ENCODE measurements at regions not wholly inside any gene's neighbourhood (a gene's known extent, or its start where the extent isn't known, plus 50 kb on each side); places are given as distances from the start of the nearest gene placed in this dataset.
"Not testable (repeated sequence)": the region's sequence is repeated elsewhere in the genome, so short reads cannot be mapped to it uniquely, and the experiment has no call there.

- H3K4me3 Mint-ChIP-seq, H3K4me1 Mint-ChIP-seq, POLR2A ChIA-PET, H3K9me3 Mint-ChIP-seq, H3K27me3 Mint-ChIP-seq, ATAC-seq: not testable (repeated sequence)
- peaks cover 0 to 51% (median 26%) of the 10 kb centered on the region in 3 donors for H3K36me3 Mint-ChIP-seq
- peak in 2 of 10 donors; percentile 7 to 59 for DNase-seq
- H3K27ac Mint-ChIP-seq: peak overlapping the region in 1 of 10 donors; percentile 9
Measured at GRCh38 chr5:34180225-34180624, 137.2 kb upstream of the C1QTNF3 start.

GRCh38 chr5:34180940-34181614 is 138.1 kb upstream of the C1QTNF3 start:
- H3K9me3 Mint-ChIP-seq, ATAC-seq, H3K27me3 Mint-ChIP-seq, H3K27ac Mint-ChIP-seq, H3K4me1 Mint-ChIP-seq, H3K4me3 Mint-ChIP-seq, POLR2A ChIA-PET: not testable (repeated sequence)
- peaks cover 0 to 46% (median 19%) of the 10 kb centered on the region in 3 donors for H3K36me3 Mint-ChIP-seq
- peak in 2 of 10 donors; percentile 13 to 73 for DNase-seq

DNA sequence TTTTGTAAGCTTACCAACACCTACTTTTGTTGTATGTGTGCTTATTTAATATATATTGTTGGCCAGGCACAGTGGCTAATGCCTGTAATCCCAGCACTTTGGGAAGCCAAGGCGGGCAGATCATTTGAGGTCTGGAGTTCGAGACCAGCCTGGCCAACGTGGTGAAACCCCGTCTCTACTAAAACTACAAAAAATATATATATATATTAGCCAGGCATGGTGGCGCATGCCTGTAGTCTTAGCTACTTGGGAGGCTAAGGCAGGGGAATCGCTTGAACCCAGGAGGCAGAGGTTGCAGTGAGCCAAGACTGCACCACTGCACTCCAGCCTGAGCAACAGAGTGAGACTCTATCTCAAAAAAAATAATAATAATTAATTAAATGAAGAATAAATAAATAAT is 142.0 kb upstream of the C1QTNF3 start:
- peaks cover 4 to 41% (median 14%) of the 10 kb centered on the region in 3 donors for H3K36me3 Mint-ChIP-seq
- H3K27me3 Mint-ChIP-seq, ATAC-seq, H3K4me3 Mint-ChIP-seq, H3K9me3 Mint-ChIP-seq, POLR2A ChIA-PET, H3K27ac Mint-ChIP-seq: not testable (repeated sequence)
- H3K4me1 Mint-ChIP-seq: peaks cover 0 to 12% (median 6%) of the 10 kb centered on the region in 4 donors
- peak in 1 of 10 donors; percentile 4 for DNase-seq

GRCh38 chr5:34185572-34185971 is 142.6 kb upstream of the C1QTNF3 start:
- Mint-ChIP-seq H3K27ac (peak overlapping the region in 4 of 10 donors; percentile 0 to 11 (median 2)), H3K4me1 (peaks cover 0 to 13% (median 5%) of the 10 kb centered on the region in 4 donors), H3K36me3 (peaks cover 4 to 40% (median 13%) of the 10 kb centered on the region in 3 donors)
- H3K4me3 Mint-ChIP-seq, H3K27me3 Mint-ChIP-seq, ATAC-seq, POLR2A ChIA-PET, H3K9me3 Mint-ChIP-seq: not testable (repeated sequence)
- peak in 2 of 10 donors; percentile 12 to 15 for DNase-seq

DNA sequence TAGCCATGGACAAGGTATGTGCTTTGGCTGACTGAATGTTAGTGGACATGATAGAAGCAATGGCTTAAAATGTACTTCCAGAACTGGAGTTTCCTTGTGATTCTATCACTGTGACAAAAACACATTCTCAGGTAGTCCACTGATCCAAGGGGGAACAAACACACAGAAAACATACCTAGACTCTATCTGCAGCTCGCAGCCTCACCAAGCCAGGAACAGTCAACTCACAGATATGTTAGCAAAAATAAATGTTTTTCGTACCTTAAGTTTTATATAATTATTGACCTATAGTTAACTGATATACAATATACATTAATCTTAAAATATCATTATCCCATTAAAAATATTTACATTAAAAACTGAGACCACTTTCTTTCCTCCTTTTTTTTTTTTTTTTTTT is 143.1 kb upstream of the C1QTNF3 start:
- Mint-ChIP-seq H3K4me1 (peaks cover 0 to 15% (median 5%) of the 10 kb centered on the region in 4 donors), H3K27ac (peak overlapping the region in 1 of 10 donors; percentile 67), H3K36me3 (peaks cover 4 to 40% (median 16%) of the 10 kb centered on the region in 3 donors)
- peak in 1 of 10 donors; percentile 57 for DNase-seq
- ATAC-seq, POLR2A ChIA-PET, H3K9me3 Mint-ChIP-seq, H3K4me3 Mint-ChIP-seq, H3K27me3 Mint-ChIP-seq: not testable (repeated sequence)

DNA sequence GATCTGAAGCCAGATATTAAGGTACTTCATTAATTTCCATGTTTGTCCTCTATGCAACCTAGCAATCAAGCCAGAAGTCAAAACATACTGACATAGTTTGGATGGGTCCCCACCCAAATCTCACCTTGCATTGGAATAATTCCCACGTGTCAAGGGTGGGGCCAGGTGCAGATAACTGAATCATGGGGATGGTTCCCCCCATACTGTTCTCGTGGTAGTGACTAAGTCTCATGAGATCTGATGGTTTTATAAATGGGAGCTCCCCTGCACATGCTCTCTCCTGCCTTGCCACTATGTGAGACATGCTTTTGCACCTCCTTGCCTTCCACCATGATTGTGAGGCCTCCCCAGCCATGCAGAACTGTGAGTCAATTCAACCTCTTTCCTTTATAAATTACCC is 143.9 kb upstream of the C1QTNF3 start:
- ATAC-seq, H3K4me3 Mint-ChIP-seq, H3K9me3 Mint-ChIP-seq, H3K27me3 Mint-ChIP-seq, POLR2A ChIA-PET: not testable (repeated sequence)
- peak in 1 of 10 donors; percentile 66 for DNase-seq
- H3K4me1 Mint-ChIP-seq: peaks cover 0 to 21% (median 9%) of the 10 kb centered on the region in 4 donors
- peaks cover 4 to 44% (median 23%) of the 10 kb centered on the region in 3 donors for H3K36me3 Mint-ChIP-seq
- peak overlapping the region in 2 of 10 donors; percentile 45 to 49 for H3K27ac Mint-ChIP-seq

GRCh38 chr5:34187441-34187840 is 144.4 kb upstream of the C1QTNF3 start:
- H3K4me3 Mint-ChIP-seq, H3K9me3 Mint-ChIP-seq, H3K27me3 Mint-ChIP-seq, POLR2A ChIA-PET, DNase-seq, ATAC-seq: not testable (repeated sequence)
- Mint-ChIP-seq H3K27ac (peak overlapping the region in 1 of 10 donors; percentile 49), H3K36me3 (peaks cover 4 to 45% (median 26%) of the 10 kb centered on the region in 3 donors), H3K4me1 (peaks cover 0 to 27% (median 10%) of the 10 kb centered on the region in 4 donors)

DNA sequence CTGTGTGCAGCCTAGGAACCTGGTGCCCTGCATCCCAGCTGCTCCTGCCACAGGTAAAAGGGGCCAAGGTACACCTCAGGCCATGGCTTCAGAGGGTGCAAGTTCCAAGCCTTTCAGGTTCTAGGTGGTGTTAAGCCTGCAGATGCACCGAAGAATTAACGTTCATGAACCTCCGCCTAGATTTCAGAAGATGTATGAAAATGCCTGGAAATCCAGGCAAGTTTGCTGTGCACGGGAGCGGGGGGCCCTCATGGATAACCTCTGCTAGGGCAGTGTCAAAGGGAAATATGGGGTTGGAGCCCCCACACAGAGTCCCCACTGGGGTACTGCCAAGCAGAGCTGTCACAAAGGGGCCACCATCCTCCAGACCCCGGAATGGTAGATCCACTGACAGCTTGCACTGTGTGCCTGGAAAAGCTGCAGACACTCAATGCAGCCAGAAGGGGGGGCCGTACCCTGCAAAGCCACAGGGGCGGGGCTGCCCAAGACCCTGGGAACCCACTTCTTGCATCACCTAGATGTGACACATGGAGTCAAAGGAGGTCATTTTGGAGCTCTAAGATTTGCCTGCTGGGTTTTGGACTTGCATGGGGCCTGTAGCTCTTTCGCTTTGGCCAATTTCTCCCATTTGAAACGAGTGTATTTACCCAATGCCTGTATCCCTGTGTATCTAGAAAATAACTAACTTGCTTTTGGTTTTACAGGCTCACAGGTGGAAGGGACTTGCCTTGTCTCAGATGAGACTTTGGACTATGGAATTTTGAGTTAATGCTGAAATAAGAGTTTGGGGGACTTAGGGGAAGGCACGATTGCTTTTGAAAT is 145.2 kb upstream of the C1QTNF3 start:
- H3K27me3 Mint-ChIP-seq, H3K4me3 Mint-ChIP-seq, H3K9me3 Mint-ChIP-seq, POLR2A ChIA-PET, ATAC-seq: not testable (repeated sequence)
- H3K27ac Mint-ChIP-seq: peak overlapping the region in 2 of 10 donors; percentile 22 to 30
- peaks cover 0 to 31% (median 12%) of the 10 kb centered on the region in 4 donors for H3K4me1 Mint-ChIP-seq
- peaks cover 4 to 47% (median 27%) of the 10 kb centered on the region in 3 donors for H3K36me3 Mint-ChIP-seq
- peak; percentile 42 to 78 (median 53) for DNase-seq

- H3K9me3 Mint-ChIP-seq, H3K4me3 Mint-ChIP-seq, ATAC-seq, H3K27me3 Mint-ChIP-seq, POLR2A ChIA-PET: not testable (repeated sequence)
- DNase-seq: peak in 2 of 10 donors; percentile 7 to 82
- Mint-ChIP-seq H3K27ac (peak overlapping the region in 1 of 10 donors; percentile 33), H3K4me1 (peaks cover 0 to 35% (median 13%) of the 10 kb centered on the region in 4 donors), H3K36me3 (peaks cover 4 to 50% (median 30%) of the 10 kb centered on the region in 3 donors)
Measured at GRCh38 chr5:34189246-34189645, 146.2 kb upstream of the C1QTNF3 start.

- peak in 3 of 10 donors; percentile 17 to 80 (median 21) for DNase-seq
- peaks cover 4 to 50% (median 29%) of the 10 kb centered on the region in 3 donors for H3K36me3 Mint-ChIP-seq
- H3K4me3 Mint-ChIP-seq, H3K27me3 Mint-ChIP-seq, POLR2A ChIA-PET, H3K9me3 Mint-ChIP-seq, ATAC-seq: not testable (repeated sequence)
- peaks cover 0 to 35% (median 13%) of the 10 kb centered on the region in 4 donors for H3K4me1 Mint-ChIP-seq
- peak overlapping the region in 2 of 10 donors; percentile 33 to 35 for H3K27ac Mint-ChIP-seq
Measured at GRCh38 chr5:34189752-34190411, 146.9 kb upstream of the C1QTNF3 start.

GRCh38 chr5:34190466-34190865 is 147.5 kb upstream of the C1QTNF3 start:
- H3K9me3 Mint-ChIP-seq, H3K4me3 Mint-ChIP-seq, H3K27ac Mint-ChIP-seq, POLR2A ChIA-PET, H3K27me3 Mint-ChIP-seq, ATAC-seq: not testable (repeated sequence)
- Mint-ChIP-seq H3K4me1 (peaks cover 0 to 35% (median 13%) of the 10 kb centered on the region in 4 donors), H3K36me3 (peaks cover 4 to 49% (median 29%) of the 10 kb centered on the region in 3 donors)
- peak in 4 of 10 donors; percentile 15 to 81 (median 26) for DNase-seq

GRCh38 chr5:34191279-34191744 is 148.3 kb upstream of the C1QTNF3 start:
- POLR2A ChIA-PET, H3K27me3 Mint-ChIP-seq, ATAC-seq, H3K9me3 Mint-ChIP-seq, H3K4me3 Mint-ChIP-seq: not testable (repeated sequence)
- peak overlapping the region in 3 of 10 donors; percentile 12 to 88 (median 37) for H3K27ac Mint-ChIP-seq
- peaks cover 4 to 51% (median 32%) of the 10 kb centered on the region in 3 donors for H3K36me3 Mint-ChIP-seq
- DNase-seq: peak in 6 of 10 donors; percentile 4 to 79 (median 24)
- peaks cover 0 to 35% (median 13%) of the 10 kb centered on the region in 4 donors for H3K4me1 Mint-ChIP-seq
